PC-3 (cell line): ENCODE measurements at regions not wholly inside any gene's neighbourhood (a gene's known extent, or its start where the extent isn't known, plus 50 kb on each side); places are given as distances from the start of the nearest gene placed in this dataset.

Source experiments
- ATAC-seq: fragments of 200-7000 bp; cut with Tn5 transposase; 2 replicates; pipeline ENCODE4 v1.9.1; 2020; ENCODE audit warnings: mild to moderate bottlenecking, moderate library complexity
- BruUV-seq: library from RNA; stranded (reverse); fragments of 400-500 nt; replicated peaks from 2 replicates; lab custom pipeline; 2021; lab: Mats Ljungman, UMichigan
- CTCF ChIA-PET: fragments of 300-600 bp; sonication (Branson Sonifier 250); formaldehyde crosslinking; loops from one replicate; lab custom pipeline; 2022; ENCODE audit warnings: antibody characterized with exemption; lab: Charles Lee
- POLR2A ChIA-PET: fragments of 300-600 bp; sonication (Branson Sonifier 250); formaldehyde crosslinking; loops from one replicate; lab custom pipeline; 2022; ENCODE audit warnings: antibody characterized with exemption; ENCODE audit not compliant: unreplicated experiment; lab: Charles Lee
- DNase-seq: peaks from one replicate; pipeline ENCODE4 v3.0.0-alpha.2; 2015
- H2AFZ ChIP-seq: fragments of 300-600 bp; sonication (generic); 2 replicates; pipeline ENCODE4 v1.6.0; 2016; ENCODE audit warnings: antibody characterized with exemption, low read length
- H3F3A ChIP-seq: fragments of 300-600 bp; sonication (generic); one replicate; pipeline ENCODE4 v1.6.0; 2017; ENCODE audit warnings: antibody characterized with exemption, low read length, control low read depth, mild to moderate bottlenecking; ENCODE audit not compliant: unreplicated experiment
- H3K27ac ChIP-seq: fragments of 300-600 bp; sonication (generic); 2 replicates; pipeline ENCODE4 v1.5.1; 2016; ENCODE audit warnings: mild to moderate bottlenecking, low read length
- H3K27me3 ChIP-seq: fragments of 300-600 bp; sonication (generic); 2 replicates; pipeline ENCODE4 v1.6.1; 2016; ENCODE audit warnings: low read length, mixed read lengths
- H3K36me3 ChIP-seq: fragments of 300-600 bp; sonication (generic); 2 replicates; pipeline ENCODE4 v1.6.1; 2016; ENCODE audit warnings: low read depth, mixed run types, low read length, mixed read lengths
- H3K4me1 ChIP-seq: fragments of 300-600 bp; sonication (generic); 2 replicates; pipeline ENCODE4 v1.5.1; 2016; ENCODE audit warnings: low read length; ENCODE audit not compliant: insufficient read depth
- H3K4me2 ChIP-seq: fragments of 300-600 bp; sonication (generic); 2 replicates; pipeline ENCODE4 v1.6.0; 2016; ENCODE audit warnings: low read length
- H3K4me3 ChIP-seq: fragments of 300-600 bp; sonication (generic); 2 replicates; pipeline ENCODE4 v1.5.1; 2016; ENCODE audit warnings: mild to moderate bottlenecking, low read length, mixed read lengths
- H3K79me2 ChIP-seq: fragments of 300-600 bp; sonication (generic); 2 replicates; pipeline ENCODE4 v1.6.1; 2017; ENCODE audit warnings: low read length, mixed read lengths
- H3K9ac ChIP-seq: fragments of 300-600 bp; sonication (generic); 2 replicates; pipeline ENCODE4 v1.6.0; 2016; ENCODE audit warnings: mild to moderate bottlenecking, low read length
- H3K9me2 ChIP-seq: fragments of 300-600 bp; sonication (generic); replicated peaks from 2 replicates; pipeline ENCODE4 v1.6.1; 2016; ENCODE audit warnings: mixed run types, low read length, mixed read lengths
- H3K9me3 ChIP-seq: fragments of 300-600 bp; sonication (generic); 2 replicates; pipeline ENCODE4 v1.6.1; 2016; ENCODE audit warnings: low read length, mixed read lengths
- H4K20me1 ChIP-seq: fragments of 300-600 bp; sonication (generic); 2 replicates; pipeline ENCODE4 v1.6.1; 2016; ENCODE audit warnings: low read length, mixed read lengths
- EZH2 ChIP-seq: fragments of 300-600 bp; sonication (generic); IDR thresholded peaks from one replicate; pipeline ENCODE4 v1.6.1; 2017; ENCODE audit warnings: antibody characterized with exemption, mild to moderate bottlenecking, low read length; ENCODE audit not compliant: unreplicated experiment
- EZH2phosphoT487 ChIP-seq: fragments of 300-600 bp; sonication (generic); IDR thresholded peaks from 2 replicates; pipeline ENCODE4 v1.6.1; 2018; ENCODE audit warnings: mild to moderate bottlenecking, antibody characterized with exemption, low read length, borderline replicate concordance
- intact Hi-C: fragments of 100-400 bp; cut with micrococcal nuclease; formaldehyde crosslinking; loops from 2 replicates; pipeline ENCODE4 v1.9.0; 2023
- TF ChIP-seq, protein P1 (sequence below): fragments of 300-600 bp; sonication (generic); conservative IDR thresholded peaks from 2 replicates; pipeline ENCODE4 v1.5.1; 2017; ENCODE audit warnings: antibody characterized with exemption, low read depth, mild to moderate bottlenecking, low read length

DNA sequence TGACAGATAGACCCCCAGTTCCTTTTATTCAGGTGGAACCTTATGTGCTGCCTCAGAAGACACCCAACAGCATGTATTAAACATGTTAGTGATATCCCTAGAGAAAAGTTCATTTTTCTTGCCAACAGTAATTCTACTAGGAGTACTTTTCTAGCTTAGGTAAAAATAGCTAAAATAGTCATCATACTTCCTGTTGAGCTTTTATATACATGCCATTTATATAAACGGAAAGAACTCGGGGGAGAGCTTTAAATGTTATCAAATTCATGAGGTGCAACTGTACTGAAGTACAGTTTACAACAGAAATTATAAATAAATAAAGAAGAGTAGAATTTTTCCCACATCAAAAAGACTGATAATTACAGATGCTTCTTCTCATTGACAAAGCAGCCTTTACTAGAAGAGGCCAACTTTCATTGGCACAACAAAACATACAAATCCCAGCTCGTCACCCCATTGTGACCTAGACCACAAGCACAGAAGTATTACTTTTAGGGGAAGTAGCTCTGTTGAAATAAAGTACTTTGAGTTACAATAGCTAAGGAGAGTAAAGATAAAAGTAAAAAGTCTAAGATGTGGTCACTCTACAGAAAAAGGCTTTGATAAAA is 59.1 kb upstream of the POU2AF2 start:
- no peaks in the 10 kb centered on the region for H3K36me3 ChIP-seq
- no peaks in the 10 kb centered on the region for H3K79me2 ChIP-seq
- H3K9ac ChIP-seq = no peak overlapping the region
- DNase-seq (no peak), ATAC-seq (no peak)
- no peaks in the 10 kb centered on the region; the same call in 1 of the 2 replicates for H3K27me3 ChIP-seq
- no peaks in the 10 kb centered on the region for H3K4me1 ChIP-seq
- H3K9me2 ChIP-seq = no peaks in the 10 kb centered on the region
- BruUV-seq = no TSS peak
- no peak overlapping the region for H3K27ac ChIP-seq
- no peak overlapping the region for H3K4me3 ChIP-seq
- no peaks in the 10 kb centered on the region for H3K9me3 ChIP-seq
- H2AFZ ChIP-seq = no peak overlapping the region
- TF ChIP-seq EZH2phosphoT487 (no peak), EZH2 (no peak)
- TF ChIP-seq, protein P1, sequence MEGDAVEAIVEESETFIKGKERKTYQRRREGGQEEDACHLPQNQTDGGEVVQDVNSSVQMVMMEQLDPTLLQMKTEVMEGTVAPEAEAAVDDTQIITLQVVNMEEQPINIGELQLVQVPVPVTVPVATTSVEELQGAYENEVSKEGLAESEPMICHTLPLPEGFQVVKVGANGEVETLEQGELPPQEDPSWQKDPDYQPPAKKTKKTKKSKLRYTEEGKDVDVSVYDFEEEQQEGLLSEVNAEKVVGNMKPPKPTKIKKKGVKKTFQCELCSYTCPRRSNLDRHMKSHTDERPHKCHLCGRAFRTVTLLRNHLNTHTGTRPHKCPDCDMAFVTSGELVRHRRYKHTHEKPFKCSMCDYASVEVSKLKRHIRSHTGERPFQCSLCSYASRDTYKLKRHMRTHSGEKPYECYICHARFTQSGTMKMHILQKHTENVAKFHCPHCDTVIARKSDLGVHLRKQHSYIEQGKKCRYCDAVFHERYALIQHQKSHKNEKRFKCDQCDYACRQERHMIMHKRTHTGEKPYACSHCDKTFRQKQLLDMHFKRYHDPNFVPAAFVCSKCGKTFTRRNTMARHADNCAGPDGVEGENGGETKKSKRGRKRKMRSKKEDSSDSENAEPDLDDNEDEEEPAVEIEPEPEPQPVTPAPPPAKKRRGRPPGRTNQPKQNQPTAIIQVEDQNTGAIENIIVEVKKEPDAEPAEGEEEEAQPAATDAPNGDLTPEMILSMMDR = no peak
- intact Hi-C loops = no loop called here
- no peaks in the 10 kb centered on the region for H4K20me1 ChIP-seq
- POLR2A ChIA-PET = no interaction called here
- no peak overlapping the region for H3K4me2 ChIP-seq
- CTCF ChIA-PET = no interaction called here
- no peaks in the 10 kb centered on the region for H3F3A ChIP-seq

DNA sequence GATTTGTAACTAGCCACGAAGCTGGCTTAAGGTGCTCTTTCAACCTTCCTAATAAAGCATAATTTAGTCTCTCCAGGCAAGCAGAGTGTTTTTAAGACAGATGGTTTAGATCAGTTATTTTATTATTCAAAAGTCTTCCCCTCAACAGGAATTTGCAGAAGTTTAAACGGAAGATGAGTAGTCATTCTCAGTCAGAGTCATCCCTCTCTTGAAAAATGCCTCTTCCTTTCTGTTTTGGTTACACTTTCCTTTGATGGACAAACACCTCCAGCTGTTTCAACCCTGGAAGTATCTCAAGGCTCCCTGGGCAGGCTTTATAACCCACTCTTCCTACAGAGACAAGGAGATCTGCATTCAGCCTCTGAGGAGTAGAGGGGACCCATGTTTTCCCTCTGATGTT is 60.3 kb upstream of the POU2AF2 start:
- no peaks in the 10 kb centered on the region; the same call in 1 of the 2 replicates for H3K27me3 ChIP-seq
- H3K36me3 ChIP-seq = no peaks in the 10 kb centered on the region
- H3K9me3 ChIP-seq = no peaks in the 10 kb centered on the region
- no peak for ATAC-seq
- no peaks in the 10 kb centered on the region for H4K20me1 ChIP-seq
- no peak overlapping the region for H3K4me3 ChIP-seq
- no peak for DNase-seq
- no TSS peak for BruUV-seq
- H3K9me2 ChIP-seq = no peaks in the 10 kb centered on the region
- H2AFZ ChIP-seq = no peak overlapping the region
- H3F3A ChIP-seq = no peaks in the 10 kb centered on the region
- no peaks in the 10 kb centered on the region for H3K4me1 ChIP-seq
- ChIA-PET CTCF (no interaction called here), POLR2A (no interaction called here)
- no peak overlapping the region for H3K9ac ChIP-seq
- no peak overlapping the region for H3K27ac ChIP-seq
- no peak overlapping the region for H3K4me2 ChIP-seq
- no peaks in the 10 kb centered on the region for H3K79me2 ChIP-seq
- intact Hi-C loops = no loop called here
- TF ChIP-seq EZH2 (no peak), EZH2phosphoT487 (no peak)
- TF ChIP-seq, protein P1 = no peak

DNA sequence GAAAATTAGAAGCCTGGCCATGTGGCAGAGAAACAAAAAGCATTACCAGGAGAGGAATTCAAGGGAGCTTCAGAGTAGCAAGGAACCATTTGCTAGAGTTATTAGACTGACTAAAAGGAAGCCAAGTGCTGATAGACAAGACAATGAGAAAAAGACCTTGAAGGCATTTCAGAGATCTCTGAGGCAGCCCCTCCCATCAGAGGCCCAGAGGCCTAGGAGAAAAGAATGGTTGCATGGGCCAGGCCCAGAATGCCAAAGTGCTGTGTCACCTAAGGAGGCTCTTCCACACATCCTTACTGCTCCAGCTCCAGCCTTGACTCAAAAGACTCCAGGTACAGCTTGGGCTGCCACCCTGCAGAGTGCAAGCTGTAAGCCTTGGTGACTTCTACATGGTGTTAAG is 61.8 kb upstream of the POU2AF2 start:
- no peaks in the 10 kb centered on the region for H3K79me2 ChIP-seq
- no TSS peak for BruUV-seq
- POLR2A ChIA-PET = no interaction called here
- CTCF ChIA-PET = no interaction called here
- H3K36me3 ChIP-seq = no peaks in the 10 kb centered on the region
- intact Hi-C loops = no loop called here
- H3K9ac ChIP-seq = no peak overlapping the region
- H3K9me2 ChIP-seq = no peaks in the 10 kb centered on the region
- H3K9me3 ChIP-seq = no peaks in the 10 kb centered on the region
- peak; percentile 60 for ATAC-seq
- H2AFZ ChIP-seq = no peak overlapping the region
- TF ChIP-seq, protein P1 = no peak
- TF ChIP-seq EZH2phosphoT487 (no peak), EZH2 (no peak)
- H3K4me2 ChIP-seq = no peak overlapping the region
- H3K4me3 ChIP-seq = no peak overlapping the region
- peak; percentile 42 for DNase-seq
- H3K27ac ChIP-seq = no peak overlapping the region
- H3F3A ChIP-seq = no peaks in the 10 kb centered on the region
- peaks cover 5% of the 10 kb centered on the region; the same call in 1 of the 2 replicates for H3K27me3 ChIP-seq
- no peaks in the 10 kb centered on the region for H3K4me1 ChIP-seq
- no peaks in the 10 kb centered on the region for H4K20me1 ChIP-seq
